ENCODE measurements at regions not wholly inside any gene's neighbourhood (a gene's known extent, or its start where the extent isn't known, plus 50 kb on each side); places are given as distances from the start of the nearest gene placed in this dataset.
"Not testable (repeated sequence)": the region's sequence is repeated elsewhere in the genome, so short reads cannot be mapped to it uniquely, and the experiment has no call there.

DNA sequence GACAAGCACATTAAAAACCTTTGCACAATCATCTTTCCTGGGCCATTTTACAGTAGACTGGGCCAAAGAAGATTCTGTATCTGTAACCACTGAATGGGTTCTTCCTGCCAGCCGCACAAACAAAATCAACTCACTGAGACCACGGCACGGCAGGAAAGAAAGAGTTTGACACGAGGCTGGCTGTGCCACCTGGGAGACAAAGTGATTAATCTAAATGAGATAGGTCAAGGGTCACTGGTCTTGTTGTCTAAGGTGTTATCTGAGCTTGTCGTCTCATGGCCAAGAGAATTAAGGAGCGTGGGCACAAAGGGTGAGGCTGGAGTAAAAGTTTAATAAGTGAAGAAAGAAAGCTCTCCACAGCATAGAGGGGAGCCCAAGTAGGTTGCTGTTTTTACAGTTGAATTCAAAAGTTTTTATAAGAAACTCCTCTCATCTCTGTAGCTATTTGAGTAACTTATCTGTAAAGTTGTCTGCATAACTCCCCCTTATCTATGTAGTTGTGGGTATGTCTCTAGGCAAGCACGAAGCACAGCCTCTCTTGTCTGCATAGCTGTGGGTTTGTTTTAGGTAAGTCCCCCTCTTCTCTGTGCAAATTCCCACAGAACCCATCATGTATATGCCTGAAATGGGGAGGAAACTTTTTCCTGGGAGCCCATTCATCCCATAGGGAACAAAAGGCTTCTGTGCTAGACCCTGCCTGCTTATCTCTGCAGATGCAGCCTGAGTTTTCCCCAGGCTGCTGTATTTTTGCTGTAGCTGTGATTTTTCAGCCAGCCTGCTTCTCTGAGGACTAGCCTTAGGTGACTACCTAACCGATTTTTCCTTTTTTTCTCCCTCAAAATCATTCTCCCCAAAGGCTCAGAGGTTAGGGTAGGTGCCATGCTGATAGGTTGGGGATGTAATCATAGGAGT, 1314.6 kb upstream of the TMEM132C start:
- no peak for DNase-seq (ENCODE audit: low read depth)

DNA sequence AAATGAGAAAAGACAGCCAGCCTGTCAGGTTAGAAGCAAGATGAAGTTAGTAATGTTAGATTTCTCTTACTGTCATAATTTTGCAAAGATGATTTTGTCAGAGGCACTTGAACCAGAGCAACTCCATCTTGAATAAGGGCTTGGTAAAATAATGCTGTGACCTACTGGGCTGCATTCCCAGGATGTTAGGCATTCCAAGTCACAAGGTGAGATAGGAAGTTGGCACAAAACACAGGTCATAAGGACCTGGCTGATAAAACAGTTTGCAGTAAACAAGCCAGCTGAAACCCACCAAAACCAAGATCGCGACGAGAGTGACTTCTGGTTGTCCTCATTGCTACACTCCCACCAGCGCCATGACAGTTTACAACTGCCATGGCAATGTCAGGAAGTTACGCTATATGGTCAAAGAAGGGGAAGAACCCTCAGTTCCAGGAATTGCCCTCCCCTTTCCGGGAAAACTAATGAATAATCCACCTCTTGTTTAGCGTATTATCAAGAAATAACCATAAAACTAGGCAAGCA, 1313.5 kb upstream of the TMEM132C start:
- DNase-seq (ENCODE audit: low read depth), result no peak

DNA sequence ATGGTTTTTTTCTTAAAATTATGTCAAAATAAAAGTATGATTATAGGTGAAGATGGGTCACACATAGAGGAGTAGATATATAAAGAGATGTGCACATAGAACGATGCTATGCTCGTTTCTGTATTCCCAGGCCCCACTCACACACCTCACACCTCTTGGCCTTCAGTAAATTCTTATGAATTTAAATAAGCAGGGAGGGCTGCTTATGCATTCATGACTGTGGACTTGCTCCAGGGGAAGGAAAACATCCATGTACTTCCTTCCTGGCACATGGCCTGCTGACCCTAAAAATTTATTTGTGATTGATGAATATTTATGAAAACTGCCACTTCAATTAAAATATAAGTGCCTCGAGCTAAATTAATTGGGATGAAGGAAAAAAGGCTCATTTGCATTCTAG, 1306.7 kb upstream of the TMEM132C start:
- no peak for DNase-seq (ENCODE audit: low read depth)

DNA sequence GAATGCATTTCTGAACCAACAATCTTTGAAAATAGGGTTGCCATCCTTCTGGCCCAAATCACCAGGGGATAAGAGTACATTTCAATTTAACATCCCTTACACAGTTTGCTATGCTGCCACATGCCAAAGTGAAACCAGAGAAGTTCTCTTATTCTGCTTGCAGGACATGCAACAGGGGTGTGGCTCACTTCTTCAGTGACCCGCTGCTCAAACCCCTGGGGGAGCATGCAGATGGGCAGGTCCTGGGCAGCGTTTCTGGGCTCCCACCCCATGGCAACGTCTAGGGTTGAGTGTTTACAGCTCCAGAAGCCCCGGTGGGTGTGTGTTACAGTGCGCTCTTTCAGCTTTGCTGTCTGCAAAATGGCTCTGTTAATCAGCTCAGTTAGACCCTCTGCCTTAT, 1306.3 kb upstream of the TMEM132C start:
- no peak for DNase-seq (ENCODE audit: low read depth)

DNA sequence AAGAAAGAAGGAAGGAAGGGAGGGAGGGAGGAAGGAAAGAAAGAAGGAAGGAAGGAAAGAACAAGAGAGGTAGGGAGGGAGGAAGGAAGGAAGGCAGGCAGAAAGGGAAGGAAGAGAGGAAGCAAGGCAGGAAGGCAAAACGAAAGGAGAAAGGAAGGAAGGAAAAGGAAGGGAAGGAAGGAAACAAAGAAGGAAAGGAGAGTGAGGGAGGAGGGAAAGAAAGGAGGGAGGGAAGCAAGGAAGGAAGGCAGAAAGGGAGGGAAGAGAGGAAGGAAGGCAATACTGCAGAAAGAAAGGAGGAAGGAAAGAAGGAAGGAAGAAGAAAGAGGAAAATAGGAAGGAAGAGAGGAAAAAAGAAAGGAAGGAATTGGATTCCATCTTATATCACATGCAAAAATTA, 1303.1 kb upstream of the TMEM132C start:
- no peak for DNase-seq (ENCODE audit: low read depth)

DNA sequence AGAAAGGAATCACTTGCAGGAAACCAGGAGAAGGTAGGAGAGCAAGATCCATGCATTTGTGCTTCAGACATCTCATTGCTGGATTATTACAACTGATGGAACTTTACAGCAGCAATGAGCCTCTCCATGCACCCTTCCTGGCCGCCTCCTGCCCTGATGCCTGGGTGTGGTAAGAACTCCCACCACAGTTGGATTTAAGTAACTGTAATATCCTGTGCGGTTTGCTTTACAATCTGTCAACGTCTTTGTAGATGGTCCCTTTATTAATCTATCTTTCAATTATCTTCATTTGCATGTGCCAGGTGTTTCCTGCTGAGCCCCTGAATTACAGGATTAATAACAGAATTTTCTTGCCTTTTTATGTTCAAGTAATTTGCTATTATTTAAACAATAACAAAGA, 1300.5 kb upstream of the TMEM132C start:
- no peak for DNase-seq (ENCODE audit: low read depth)

DNA sequence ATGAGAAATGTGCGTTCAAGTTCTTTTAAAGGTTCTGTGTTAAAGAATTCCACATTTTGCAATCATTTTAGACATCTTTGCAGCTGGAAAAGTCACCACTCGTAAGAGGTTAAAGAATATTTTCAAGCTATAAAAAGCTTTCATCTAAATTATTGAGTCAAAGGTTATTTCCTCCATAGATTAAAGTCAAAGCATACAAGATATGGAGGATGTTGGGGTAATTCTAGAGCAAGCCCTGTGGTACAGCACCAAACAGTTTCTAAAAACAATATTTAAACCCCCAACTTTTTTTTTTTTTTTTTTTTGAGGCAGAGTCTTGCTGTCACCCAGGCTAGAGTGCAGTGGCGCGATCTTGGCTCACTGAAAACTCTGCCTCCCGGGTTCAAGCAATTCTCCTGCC, 1299.8 kb upstream of the TMEM132C start:
- DNase-seq (ENCODE audit: low read depth), result no peak

DNA sequence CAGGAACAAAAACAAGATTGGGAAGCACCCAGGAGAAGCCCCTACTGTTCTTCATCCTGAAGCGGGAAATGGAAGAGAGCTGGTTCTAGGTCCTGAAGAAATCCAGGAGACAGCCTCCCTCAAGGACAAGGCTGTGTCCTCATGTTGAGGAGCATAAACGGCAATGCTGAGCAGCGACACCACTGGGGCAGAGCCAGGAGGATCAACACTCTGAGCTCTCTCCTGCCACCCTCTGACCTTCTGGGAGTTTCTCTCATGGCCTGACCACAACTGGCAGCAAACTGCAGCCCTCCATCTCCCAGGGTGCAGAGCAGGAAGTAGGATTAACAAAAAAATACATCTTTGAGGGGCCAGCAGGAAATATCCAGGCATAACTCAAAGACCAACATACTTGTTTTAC, 1292.2 kb upstream of the TMEM132C start:
- peak; percentile 44 for DNase-seq (ENCODE audit: low read depth)

DNA sequence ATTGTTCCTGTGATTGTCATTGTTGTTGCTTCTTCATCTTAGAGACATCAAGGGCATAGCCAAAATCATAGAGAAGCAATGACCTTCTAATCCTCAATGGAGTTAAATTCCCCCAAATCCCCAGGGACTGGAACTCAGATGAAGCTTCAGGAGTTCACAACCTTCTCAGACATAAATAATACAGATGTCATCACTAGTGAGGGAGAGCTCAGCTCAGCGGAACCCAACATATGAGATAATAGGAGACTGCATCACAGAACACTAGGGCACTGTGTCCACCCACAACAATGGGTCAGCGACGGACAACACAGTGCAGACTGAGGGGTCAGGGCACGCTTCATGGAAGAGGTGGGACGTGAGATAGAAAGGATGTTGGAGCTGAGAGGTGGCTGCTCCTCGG, 1290.4 kb upstream of the TMEM132C start:
- no peak for DNase-seq (ENCODE audit: low read depth)

DNA sequence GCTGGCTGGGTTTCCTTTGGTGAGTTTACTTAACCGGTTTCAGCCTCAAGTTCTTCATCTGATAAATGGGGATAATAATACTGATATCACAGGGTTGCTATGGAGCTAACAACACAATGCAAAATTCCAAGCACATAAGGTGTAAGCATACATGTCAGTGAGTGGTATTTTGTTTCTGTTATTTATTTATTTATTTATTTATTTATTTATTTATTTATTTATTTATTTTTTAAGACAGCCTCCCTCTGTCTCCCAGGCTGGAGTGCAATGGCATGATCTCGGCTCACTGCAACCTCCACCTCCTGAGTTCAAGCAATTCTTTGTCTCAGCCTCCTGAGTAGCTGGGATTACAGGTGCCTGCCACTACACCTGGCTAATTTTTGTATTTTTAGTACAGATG, 1287.4 kb upstream of the TMEM132C start:
- DNase-seq (ENCODE audit: low read depth), result not testable (repeated sequence)

DNA sequence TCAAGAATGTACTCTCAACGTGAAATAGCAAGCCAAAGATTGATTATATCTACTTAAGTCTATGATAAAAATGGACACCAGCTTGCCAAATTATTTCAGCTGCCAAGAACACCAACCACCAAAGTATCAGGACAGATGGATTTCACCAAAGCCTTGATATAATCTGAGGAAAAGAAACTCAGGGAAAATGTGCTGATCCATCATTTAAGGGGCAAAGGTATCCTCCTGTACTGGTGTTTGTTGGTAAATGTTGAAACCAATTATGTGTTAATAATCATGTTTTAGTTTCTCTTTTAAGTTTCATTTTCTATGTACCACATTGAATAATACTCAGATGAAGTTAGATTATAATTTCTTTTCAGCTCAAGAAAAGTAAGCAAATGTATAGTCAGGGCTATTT, 1284.3 kb upstream of the TMEM132C start:
- DNase-seq (ENCODE audit: low read depth), result no peak

DNA sequence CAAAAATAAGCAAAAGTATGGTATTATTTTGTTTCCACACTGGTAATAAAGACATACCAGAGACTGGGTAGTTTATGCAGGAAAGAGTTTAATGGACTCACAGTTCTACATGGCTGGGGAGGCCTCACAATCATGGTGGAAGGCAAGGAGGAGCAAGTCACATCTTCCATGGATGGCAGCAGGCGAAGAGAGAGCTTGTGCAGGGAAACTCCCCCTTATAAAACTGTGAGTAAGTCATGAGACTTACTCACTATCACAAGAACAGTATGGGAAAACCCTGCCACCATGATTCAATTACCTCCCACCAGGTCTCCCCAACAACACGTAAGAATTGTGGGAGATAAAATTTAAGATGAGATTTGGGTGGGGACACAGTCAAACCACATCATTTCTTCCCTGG, 1283.2 kb upstream of the TMEM132C start:
- not testable (repeated sequence) for DNase-seq (ENCODE audit: low read depth)

DNA sequence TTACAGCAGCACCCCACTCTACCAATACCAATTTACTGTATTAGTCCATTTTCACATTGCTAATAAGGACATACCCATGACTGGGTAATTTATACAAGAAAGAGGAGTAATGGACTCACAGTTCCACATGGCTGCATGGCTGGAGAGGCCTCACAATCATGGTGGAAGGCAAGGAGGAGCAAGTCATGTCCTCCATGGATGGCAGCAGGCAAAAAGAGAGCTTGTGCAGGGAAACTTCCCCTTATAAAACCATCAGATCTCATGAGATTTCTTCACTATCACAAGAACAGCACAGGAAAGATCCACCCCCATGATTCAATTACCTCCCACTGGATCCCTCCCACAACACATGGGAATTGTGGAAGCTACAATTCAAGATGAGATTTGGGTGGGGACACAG, 1281.3 kb upstream of the TMEM132C start:
- DNase-seq (ENCODE audit: low read depth), result not testable (repeated sequence)

DNA sequence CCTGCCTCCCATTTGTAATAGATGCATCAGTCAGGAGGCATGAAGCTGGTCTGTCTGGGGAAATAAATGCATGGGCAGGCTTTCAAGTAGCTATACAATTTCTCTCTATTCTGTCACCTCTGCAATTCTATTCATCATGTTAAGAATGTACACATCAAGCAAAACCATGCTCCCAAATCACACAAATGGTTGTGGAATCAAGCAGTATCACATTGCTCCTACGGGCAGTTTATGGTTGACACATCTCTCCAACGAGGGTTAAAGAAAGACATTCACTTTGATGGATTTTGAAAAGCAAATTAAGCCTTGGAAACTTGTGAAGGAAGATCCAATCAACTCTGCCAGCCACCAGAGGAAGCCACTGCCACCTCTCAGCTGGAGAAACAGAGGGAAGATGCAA, 1277.4 kb upstream of the TMEM132C start:
- DNase-seq (ENCODE audit: low read depth), result no peak

DNA sequence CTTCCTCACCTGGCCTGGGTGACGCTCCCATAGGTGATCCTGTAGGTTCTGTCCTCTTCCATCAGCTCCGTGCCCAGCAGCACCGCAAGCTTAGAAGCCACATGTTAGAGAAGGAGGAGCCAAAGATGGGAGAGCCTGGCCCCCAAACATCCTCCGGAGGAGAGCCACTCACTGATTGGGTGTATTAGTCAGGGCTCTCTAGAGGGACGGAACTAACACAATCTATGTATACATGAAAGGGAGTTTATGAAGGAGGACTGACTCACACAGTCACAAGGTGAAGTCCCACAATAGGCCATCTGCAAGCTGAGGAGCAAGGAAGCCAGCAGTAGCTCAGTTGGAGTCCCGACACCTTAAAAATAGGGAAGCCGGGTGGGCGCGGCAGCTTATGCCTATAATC, 1273.1 kb upstream of the TMEM132C start:
- peak; percentile 74 for DNase-seq (ENCODE audit: low read depth)

DNA sequence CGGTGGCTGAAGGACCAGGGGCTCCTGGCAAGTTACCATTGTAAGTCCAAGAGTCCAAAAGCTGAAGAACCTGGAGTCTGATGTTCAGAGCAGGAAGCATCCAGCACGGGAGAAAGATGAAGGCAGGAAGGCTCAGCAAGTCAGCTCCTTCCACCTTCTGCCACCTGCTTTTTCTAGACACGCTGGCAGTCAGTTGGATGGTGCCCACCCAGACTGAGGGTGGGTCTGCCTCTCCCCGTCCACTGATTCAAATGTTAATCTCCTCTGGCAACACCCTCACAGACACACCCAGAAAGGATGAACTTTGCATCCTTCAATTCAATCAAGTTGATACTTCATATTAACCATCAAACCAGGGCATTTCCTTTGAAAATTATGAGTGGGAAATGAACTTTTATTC, 1272.4 kb upstream of the TMEM132C start:
- DNase-seq (ENCODE audit: low read depth), result no peak

DNA sequence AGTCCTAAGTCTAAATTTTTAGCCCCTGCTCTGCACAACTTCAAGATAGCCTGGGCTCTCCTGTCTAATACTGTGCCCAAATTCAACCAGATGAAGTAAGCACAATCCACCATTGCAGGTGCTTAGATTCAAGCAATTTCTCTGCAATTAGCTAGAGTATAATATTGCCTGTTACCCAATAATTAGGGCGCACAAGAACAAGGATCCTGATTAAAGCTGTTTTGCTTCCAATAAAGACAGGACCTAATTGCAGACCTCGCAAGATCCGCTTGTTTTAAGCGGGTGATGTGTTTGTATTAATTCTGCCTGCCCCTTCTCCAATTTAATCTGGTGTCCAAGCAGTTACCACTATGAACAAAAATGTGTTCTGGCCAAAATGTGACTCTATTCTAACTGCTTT, 1268.9 kb upstream of the TMEM132C start:
- DNase-seq (ENCODE audit: low read depth), result no peak

DNA sequence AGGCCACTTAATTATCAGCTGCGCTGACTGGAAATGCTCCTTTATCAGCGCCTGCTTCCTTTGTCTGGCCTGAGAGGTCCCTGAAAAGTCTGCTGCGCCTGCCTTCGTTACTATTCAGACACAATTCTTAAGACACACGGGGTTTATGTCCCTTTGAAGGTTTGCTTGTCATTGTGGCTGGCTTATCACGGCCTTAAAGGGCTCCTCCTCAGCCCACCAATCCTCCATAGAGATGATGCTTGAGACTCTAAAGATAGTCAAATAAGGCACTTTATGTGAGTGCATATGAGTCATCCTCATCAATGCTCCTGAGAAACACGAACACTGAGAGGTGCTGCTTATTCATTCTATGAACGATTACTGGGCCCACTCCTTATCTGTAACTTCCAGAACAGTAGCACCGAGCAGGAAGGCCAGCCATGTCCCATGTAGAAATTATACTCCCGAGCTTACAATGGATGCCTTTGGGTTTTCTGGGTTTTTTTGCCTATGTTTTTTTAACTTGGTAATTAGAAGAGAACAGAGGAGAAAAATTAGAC, 1268.2 kb upstream of the TMEM132C start:
- peak; percentile 56 for DNase-seq (ENCODE audit: low read depth)

DNA sequence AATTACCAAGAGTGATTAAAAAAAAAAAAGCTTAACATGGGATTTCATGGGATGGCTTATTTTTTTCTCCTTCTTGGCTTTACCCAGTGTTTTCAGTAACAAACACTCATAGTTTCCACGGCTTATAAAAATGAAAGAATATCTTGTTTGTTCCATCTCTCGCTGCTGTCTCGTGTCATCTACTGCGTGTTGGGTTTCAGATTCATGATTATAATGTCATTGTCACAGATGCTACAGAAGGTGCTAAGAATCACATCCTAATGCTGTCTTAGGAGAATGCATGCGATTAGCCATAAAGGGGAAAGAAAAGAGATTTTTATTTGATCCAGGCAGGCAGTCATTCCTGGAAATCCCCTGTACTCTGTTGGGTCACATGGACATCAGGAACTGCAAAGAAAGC, 1267.6 kb upstream of the TMEM132C start:
- no peak for DNase-seq (ENCODE audit: low read depth)

DNA sequence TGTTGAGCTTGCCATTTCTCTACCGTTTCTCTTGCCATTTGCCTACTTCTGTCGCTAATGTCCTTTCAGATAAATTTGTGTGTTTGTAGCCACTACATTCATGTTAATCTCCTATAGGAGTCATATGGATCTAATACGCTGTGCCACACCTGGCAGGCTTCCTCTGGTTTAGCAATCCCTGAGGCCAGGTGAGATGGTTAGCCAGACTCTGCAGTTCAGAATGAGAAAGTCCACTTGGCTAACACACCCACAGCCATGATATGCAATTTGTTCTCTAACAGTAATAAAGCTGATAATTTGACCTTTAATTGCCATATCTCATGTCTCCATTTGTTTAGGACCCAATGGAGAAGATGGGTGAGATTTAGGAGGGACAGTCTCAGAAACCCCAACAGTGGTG, 1261.6 kb upstream of the TMEM132C start:
- DNase-seq (ENCODE audit: low read depth), result no peak

DNA sequence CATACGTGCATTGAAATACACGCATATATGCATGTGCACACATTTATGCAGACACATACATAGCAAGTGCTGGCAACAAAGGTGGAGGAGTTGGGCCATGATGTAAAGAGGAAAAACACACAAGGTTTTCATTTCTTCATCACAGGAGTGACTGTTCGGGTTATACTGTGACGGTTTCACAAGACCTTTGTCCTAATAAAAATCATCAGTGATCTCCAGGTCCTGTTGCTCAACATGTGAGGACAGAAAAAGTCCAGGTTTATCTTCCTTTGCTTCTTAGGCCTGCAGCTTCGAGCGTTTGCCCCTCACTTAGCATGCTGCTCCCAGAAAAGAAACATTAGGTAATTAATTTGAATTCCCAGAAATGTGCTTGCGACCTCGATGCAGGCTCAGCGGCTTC, 1260.0 kb upstream of the TMEM132C start:
- no peak for DNase-seq (ENCODE audit: low read depth)

DNA sequence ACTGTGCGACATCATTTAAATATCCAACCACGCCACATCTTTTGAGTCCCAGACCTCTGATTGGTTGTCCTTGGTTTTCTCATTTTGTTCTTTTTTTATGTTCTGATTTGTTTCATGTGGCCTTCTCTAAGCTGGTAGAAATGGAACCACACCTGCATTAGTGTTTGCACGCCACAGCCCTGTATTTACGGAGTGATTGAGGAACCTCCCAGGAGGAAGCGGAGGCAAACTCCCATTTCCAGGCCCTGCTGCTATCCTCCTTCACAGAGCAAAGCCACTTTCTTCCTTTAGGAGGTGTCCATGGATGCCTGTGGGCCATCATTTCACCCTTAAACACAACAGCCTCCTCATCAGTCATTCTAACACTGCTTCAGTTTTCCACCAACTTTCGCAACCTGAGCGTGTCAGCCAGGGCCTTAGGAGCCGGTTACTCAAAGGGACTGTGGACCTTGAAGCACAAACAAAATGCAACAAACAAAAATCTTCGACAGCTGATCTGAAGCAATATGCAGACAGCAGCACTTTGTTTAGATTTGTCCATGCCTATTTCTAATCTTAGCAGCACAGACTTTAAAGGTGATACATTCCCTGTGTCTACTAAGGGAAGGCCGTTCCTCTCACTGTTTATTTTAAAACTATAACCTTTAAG, 1258.1 kb upstream of the TMEM132C start:
- DNase-seq (ENCODE audit: low read depth), result no peak

DNA sequence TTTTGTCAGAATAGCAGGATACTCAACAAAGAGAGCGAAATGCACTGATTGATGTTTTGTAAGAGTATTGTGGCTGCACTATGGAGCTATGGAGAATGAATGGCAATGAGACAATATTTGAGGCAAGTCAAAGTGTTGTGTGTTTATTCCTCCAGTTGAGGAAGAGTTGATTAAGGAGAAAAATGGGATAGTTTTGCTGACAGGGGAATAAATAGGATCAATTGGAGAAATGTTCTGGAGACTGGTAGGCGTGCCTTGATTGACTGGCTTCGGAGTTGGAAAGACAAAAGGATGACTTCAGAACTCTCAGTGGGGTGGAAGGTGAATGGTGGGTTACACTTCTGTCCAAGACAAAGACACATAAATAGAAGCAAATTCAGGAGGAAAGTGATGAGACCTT, 1254.9 kb upstream of the TMEM132C start:
- no peak for DNase-seq (ENCODE audit: low read depth)

Measured in Daoy (cell line).